ENCODE measurements at regions not wholly inside any gene's neighbourhood (a gene's known extent, or its start where the extent isn't known, plus 50 kb on each side); places are given as distances from the start of the nearest gene placed in this dataset.

DNA sequence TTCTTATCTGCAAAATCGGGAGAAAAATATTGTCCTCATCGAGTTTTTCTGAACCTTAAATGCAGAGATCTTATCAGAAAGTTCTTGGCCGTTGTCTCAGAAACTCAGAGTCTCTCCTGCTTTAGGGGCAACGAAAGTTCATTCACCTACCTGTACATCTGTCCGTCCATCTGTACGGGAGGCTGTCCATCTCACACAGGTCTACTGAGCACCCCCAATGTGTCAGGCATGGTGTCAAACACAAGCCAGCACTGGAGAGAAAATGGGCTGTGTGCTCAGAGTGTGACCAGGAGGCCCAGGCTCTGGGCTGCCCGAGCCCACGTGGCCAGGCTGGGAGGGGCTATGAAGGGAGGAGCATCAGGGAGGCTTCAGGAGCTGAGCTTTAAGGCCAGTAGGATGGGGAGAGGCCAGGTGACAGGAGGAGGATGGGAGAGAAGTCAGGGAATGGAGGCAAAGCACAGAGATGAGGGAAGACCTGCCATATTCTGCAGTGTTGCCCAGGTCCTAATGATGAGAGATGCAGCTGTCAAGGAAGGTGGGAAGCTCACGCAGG lies 62.4 kb upstream of the MYEOV start:
- no peak overlapping the region for H3K27ac Mint-ChIP-seq
- no peak overlapping the region for H3K4me3 Mint-ChIP-seq
- CTCF ChIA-PET = no interaction called here
- peaks cover 11% of the 10 kb centered on the region for H3K27me3 Mint-ChIP-seq
- H3K4me1 Mint-ChIP-seq = no peaks in the 10 kb centered on the region
- H3K36me3 Mint-ChIP-seq (ENCODE audit: low read depth) = no peaks in the 10 kb centered on the region
- no peaks in the 10 kb centered on the region for H3K9me3 Mint-ChIP-seq
- no peak for DNase-seq
- POLR2A ChIA-PET = no interaction called here

DNA sequence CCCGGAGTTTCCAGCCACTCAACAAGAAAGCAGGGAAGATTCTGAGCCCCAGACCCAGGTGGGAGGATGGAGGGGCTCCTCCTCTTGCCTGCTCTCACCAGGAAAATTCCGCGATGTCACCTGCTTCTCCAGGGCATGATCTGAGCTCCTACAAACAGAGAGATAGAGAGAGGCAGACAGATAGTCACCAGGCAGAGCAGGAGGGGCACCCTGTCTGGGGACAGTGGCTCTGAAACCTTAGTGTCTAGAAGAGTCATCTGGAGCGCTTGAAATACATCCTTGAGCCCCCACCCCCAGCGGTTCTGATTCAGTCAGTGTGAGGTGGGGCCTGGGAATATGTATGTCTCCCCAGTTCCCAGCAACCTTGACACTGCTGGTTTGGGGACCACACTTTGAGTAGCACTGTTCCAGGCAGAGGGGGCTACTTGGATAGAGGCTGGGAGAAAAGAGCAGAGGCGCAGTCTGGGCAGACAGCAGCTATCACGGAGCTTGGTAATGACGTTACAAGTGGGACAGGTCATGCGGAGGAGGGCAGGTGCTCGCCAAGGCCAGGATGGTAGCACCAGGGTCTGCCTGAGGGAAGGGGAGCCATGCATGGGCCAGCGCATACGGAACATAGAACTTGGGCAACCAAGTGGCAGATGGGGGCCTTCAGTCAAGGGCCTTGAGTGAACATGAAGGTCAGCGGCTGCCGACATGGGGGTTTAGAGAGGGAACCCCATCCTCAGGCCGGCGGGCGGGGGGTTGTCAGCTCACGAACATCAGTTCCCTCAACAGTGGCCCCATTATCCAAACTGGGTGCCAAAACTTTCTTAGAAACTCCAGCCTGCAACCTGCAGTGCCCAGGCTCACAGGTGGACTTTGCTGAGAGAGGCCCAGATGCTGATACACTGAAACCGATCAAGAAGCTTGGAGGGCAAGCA lies 60.9 kb upstream of the MYEOV start:
- peak; percentile 12 for DNase-seq
- no peaks in the 10 kb centered on the region for H3K4me1 Mint-ChIP-seq
- H3K27me3 Mint-ChIP-seq = peaks cover 3% of the 10 kb centered on the region
- H3K4me3 Mint-ChIP-seq = no peak overlapping the region
- no peaks in the 10 kb centered on the region for H3K9me3 Mint-ChIP-seq
- ChIA-PET POLR2A (no interaction called here), CTCF (no interaction called here)
- H3K27ac Mint-ChIP-seq = no peak overlapping the region
- no peaks in the 10 kb centered on the region for H3K36me3 Mint-ChIP-seq (ENCODE audit: low read depth)

DNA sequence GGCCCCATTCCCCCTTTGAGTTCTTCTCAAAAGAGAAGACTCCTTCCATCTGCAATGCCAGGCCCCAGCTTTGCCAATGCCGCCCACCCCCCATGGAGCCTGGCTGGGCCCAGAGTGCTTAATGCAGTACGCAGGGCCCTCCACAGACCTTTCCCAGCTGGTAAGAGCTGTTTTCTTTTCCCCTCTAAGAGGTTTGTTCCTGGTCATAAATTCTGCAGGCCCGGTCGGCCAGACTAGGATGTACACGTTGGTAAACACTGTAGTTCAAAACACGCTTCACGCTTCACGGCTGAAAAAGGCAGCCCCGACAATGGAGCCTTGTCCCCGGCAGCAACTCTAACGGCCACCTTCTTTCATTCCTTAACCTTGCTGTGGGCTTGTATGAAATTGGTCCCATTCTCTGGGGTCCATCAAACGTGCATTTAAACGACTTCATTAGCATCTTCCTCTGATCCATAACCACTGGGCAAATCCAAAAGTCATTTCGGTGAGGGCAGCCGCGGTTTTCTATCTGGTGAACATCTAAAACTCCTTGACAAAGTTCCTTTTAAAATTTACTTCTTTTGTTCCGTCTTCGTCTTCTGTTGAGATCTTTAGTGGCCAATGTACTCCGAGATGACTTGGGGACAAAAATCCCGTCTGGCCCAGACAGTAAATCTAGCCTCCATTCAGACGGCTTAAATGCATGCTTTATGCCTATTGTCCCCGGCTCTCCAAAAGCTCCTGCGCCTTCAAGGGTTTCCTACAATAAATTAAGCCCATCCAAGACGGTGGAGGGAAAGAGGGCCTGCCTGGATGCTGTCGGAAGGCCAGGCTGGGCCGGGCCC lies 60.0 kb upstream of the MYEOV start:
- CTCF ChIA-PET = interaction anchor here (0.7 kb wide), 1 partner anchor 608 kb away, joined by 3 read pairs; no protein-coding TSS in a partner anchor
- H3K27ac Mint-ChIP-seq = no peak overlapping the region

DNA sequence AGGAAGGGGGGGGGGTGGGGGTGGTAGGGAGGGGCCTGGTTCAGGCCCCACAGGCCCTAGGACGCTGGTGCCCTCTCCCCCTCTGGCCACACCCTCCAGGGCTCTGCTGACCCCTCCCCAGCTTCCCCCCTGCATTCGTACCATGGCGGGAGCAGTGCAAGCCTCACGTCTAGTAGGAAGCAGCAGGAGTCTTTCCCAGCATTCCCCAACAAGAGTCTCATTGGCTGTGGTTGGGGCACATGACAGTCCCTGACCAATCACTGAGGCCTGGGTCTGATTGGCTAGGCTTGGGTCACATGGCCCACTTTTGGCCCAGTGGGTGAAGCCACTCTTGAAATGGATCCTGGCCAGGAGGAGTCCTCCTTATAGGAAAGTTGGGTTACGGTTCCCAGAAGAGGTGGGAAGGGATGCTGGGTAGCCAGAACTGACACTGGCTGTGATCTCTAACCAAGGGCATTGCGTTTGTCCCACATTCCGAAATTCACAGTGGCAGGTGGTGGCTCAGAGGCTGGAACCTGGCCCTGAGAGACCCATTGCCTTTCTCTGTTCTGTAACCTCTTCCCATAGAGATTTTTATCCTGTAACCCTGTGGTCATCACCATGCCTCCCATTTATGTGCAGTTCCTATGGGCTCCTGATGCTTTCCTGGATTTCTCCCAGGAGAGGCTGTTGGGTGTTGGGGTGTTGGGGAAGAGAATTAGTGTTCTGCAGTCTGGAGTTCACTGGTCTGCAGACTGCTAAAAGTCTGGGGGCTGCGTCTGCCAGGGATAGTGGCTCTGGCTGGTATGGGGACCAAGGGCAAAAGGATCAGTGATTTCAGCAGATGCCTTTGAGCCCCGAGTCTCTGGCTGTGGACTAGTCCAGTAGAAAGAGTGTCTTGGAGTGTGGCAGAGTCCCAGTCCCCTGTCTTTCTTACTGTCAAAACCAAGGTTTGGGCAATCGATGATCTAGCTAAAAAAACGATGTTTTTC lies 58.9 kb upstream of the MYEOV start:
- no peak for DNase-seq
- CTCF ChIA-PET = interaction anchor here (0.7 kb wide), 1 partner anchor 607 kb away, joined by 3 read pairs; no protein-coding TSS in a partner anchor
- no peaks in the 10 kb centered on the region for H3K9me3 Mint-ChIP-seq

More for the DNA sequence above, 60.0 kb upstream of the MYEOV start:
- DNase-seq = peak; percentile 5
- Mint-ChIP-seq H3K36me3 (ENCODE audit: low read depth) (no peaks in the 10 kb centered on the region), H3K27me3 (peaks cover 6% of the 10 kb centered on the region), H3K4me1 (peaks cover 4% of the 10 kb centered on the region), H3K4me3 (no peak overlapping the region), H3K9me3 (no peaks in the 10 kb centered on the region)
- POLR2A ChIA-PET = no interaction called here

DNA sequence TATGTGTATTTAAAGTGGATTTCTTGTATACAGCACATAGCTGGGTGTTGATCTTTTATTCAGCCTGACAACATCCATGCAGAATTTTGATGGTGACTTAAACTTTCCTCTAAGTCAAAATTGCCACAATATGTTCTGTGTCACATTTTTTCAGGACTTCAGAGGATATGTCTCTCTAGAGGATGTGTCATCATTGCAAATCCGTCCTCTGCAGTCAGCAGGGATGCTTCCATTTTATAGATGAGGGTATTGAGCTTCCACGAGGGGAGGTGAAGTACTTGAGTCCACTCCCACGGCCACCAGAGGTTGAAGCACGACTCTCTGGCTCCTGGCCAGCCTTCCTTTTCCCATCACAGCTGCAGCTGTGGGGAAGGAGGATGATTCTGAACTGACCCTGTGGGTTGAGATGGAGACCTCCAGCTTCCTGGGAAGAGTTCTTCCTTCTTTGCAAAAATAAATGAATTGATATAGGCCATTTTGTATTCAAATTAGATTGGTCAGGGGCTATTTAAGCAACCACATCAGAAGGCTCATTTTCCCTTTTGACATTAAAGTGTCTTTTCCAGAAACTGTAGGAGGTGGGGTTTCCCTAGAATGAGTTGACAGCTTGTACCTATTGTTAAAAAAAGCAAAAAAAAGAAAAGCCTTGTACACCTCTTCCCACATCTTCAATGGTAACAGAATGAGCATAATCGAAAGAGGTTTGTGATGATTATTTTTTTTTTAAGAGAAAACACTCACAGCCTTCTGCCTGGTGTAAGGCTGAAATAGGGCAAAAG lies 55.2 kb upstream of the MYEOV start:
- Mint-ChIP-seq H3K9me3 (no peaks in the 10 kb centered on the region), H3K27ac (no peak overlapping the region), H3K4me1 (peaks cover 10% of the 10 kb centered on the region), H3K36me3 (ENCODE audit: low read depth) (no peaks in the 10 kb centered on the region), H3K4me3 (no peak overlapping the region), H3K27me3 (peaks cover 6% of the 10 kb centered on the region)
- POLR2A ChIA-PET = interaction anchor here (0.8 kb wide), 1 partner anchor 11 kb away, joined by 3 read pairs; no protein-coding TSS in a partner anchor
- CTCF ChIA-PET = no interaction called here
- DNase-seq = no peak

More for the DNA sequence above, 58.9 kb upstream of the MYEOV start:
- Mint-ChIP-seq H3K36me3 (ENCODE audit: low read depth) (no peaks in the 10 kb centered on the region), H3K4me3 (no peak overlapping the region), H3K27me3 (peaks cover 6% of the 10 kb centered on the region), H3K4me1 (peaks cover 5% of the 10 kb centered on the region), H3K27ac (no peak overlapping the region)
- POLR2A ChIA-PET = no interaction called here

DNA sequence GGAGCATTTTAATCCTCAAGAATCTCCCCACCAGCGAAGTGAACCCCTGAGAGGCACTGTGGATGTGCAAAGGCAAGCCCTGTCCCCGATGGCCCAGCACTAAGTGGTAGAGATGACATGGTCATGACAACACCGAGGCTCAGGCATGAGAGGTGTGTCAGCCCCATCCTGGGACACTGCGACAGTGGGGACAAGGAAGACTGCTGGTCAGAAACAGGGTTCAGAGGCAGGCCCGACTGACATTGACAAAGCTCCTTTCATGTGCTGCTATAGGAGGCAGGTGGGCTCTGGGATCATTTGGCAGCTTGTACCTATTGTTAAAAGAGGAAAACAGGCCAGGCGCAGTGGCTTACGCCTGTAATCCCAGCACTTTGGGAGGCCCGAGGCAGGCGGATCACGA lies 54.3 kb upstream of the MYEOV start:
- no peaks in the 10 kb centered on the region for H3K36me3 Mint-ChIP-seq (ENCODE audit: low read depth)
- no peak overlapping the region for H3K27ac Mint-ChIP-seq
- H3K4me3 Mint-ChIP-seq = no peak overlapping the region
- POLR2A ChIA-PET = interaction anchor here (0.8 kb wide), 1 partner anchor 10 kb away, joined by 3 read pairs; no protein-coding TSS in a partner anchor
- CTCF ChIA-PET = interaction anchor here (0.6 kb wide), 1 partner anchor 437 kb away, joined by 6 read pairs; no protein-coding TSS in a partner anchor
- H3K9me3 Mint-ChIP-seq = no peaks in the 10 kb centered on the region
- peak; percentile 8 for DNase-seq
- H3K27me3 Mint-ChIP-seq = peaks cover 6% of the 10 kb centered on the region
- peaks cover 10% of the 10 kb centered on the region for H3K4me1 Mint-ChIP-seq

DNA sequence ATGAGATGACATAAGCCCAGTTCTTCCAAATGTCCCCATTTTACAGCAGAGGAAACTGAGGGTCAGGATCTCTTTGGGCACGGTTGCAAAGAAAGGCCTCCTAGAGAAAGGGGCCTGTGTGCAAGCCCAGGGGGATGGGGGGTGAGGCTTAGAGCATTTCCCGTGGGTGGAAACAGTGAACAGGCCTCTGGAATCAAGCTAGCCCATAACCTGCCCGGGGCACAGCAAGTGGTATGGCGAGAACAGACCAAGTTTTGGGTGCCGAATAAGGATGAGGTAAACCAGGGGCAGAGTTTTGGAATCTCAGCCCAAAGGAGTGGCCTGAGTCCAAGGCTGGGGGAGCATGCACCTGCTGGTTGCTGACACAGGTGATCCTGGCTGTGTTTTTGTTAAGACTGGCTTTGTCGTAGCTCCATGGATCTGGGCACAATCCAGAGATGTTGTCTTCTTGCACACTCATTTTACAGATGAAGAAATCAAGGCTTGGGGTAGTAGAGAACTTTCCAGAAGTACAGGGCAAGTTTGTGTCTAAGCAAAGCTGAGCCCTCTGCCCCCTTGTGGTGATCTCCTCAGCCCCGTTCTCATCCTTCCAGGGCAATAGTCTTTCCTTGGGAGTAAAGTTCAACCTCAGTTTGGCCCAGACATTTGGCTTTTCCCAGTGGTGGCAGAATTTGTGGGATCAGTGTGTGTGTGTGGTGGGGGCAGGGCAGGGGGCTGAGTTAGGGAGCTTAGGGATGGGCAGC lies 53.5 kb upstream of the MYEOV start:
- peak; percentile 16 for DNase-seq
- ChIA-PET POLR2A (no interaction called here), CTCF (no interaction called here)
- Mint-ChIP-seq H3K4me1 (peaks cover 10% of the 10 kb centered on the region), H3K4me3 (no peak overlapping the region), H3K27ac (no peak overlapping the region), H3K36me3 (ENCODE audit: low read depth) (no peaks in the 10 kb centered on the region), H3K9me3 (no peaks in the 10 kb centered on the region), H3K27me3 (peaks cover 8% of the 10 kb centered on the region)

DNA sequence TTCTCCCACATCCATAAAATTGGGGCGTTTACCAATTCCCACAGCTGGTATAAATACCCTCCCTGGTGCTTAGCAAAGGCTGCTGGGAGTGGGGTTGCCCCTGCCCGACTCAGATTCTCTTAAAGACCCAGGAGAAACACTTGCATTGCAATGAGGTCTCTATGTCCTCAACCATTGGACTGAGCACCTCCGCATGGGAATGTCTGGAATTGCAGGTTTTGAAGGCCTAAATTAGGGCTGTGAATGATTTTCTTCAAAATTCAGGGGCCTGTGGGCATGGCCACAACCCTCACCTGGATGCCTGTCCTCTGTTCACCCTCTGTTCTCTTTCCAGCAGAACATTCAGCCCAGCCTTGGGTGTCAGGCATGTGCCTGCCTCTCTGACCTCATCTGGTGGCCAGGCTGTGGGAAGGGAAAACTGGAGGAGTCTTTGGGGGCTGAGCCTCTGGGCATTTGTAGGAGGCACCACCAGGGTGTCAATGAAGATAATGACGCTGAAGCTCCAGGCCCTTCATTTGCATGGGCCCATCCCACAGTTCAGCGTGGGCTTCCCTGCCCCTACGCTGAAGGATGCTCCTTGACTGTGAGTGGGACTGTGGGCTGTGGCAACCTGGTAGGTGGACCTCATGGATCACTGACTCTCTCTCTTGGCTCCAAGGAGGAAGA lies 52.7 kb upstream of the MYEOV start:
- ChIA-PET CTCF (no interaction called here), POLR2A (no interaction called here)
- peak; percentile 7 for DNase-seq
- no peak overlapping the region for H3K27ac Mint-ChIP-seq
- H3K4me1 Mint-ChIP-seq = peaks cover 10% of the 10 kb centered on the region
- H3K27me3 Mint-ChIP-seq = peaks cover 8% of the 10 kb centered on the region
- H3K9me3 Mint-ChIP-seq = no peaks in the 10 kb centered on the region
- H3K36me3 Mint-ChIP-seq (ENCODE audit: low read depth) = no peaks in the 10 kb centered on the region
- H3K4me3 Mint-ChIP-seq = no peak overlapping the region

DNA sequence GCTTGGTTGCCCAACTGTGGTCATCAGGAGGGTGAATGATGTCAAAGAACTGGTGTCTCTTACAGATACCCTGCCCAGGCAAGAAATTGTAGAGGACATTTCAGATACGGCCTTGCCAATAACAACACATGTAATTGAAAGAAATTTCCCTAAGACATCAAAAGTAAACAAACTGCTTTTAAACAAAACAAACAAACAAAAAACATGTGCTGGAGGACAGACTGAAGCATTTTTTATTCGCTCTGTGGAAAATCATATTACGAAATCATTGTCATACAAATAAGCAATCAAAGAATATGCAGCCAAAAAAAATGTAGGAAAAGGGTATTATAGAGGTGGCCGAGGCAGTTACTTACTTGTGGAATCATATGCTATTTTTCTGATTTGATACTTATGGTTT lies 52.1 kb upstream of the MYEOV start:
- H3K4me1 Mint-ChIP-seq = peaks cover 10% of the 10 kb centered on the region
- no peak overlapping the region for H3K27ac Mint-ChIP-seq
- no peak overlapping the region for H3K4me3 Mint-ChIP-seq
- H3K36me3 Mint-ChIP-seq (ENCODE audit: low read depth) = no peaks in the 10 kb centered on the region
- ChIA-PET POLR2A (no interaction called here), CTCF (no interaction called here)
- DNase-seq = no peak
- no peaks in the 10 kb centered on the region for H3K9me3 Mint-ChIP-seq
- peaks cover 6% of the 10 kb centered on the region for H3K27me3 Mint-ChIP-seq

DNA sequence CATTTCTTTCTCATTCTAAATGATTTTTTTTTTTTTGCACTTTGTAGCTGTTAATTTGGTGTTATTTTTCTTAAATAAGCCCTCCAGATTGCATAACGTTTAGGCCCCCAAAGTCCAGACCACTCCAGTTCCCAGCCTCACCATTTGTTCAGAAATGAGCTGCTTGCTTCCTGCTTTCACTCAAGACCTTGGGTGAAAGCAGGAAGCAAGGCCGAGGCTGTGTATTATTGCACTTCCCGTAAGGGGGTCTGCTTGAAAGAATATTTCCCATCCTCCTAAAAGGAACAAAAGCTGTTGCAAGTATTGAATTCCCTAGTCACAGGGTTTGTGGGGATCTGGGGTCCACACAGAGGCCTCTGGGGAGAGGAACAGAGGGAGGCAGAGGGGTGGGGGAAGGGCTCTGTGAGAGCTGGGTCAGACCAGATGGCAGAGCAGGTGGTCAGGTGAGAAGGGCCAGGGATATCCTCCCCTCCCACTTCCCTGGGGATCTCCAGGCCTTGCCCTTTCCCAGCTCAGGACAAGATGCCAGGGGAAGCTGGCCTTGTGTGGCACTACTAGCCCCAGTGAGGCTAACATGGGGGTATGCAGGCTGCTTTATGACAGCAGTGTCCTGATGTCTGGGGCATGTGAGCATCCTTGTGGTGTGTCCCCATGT lies 51.6 kb upstream of the MYEOV start:
- H3K4me3 Mint-ChIP-seq = no peak overlapping the region
- ChIA-PET CTCF (no interaction called here), POLR2A (no interaction called here)
- H3K4me1 Mint-ChIP-seq = peaks cover 10% of the 10 kb centered on the region
- DNase-seq = peak; percentile 7
- H3K36me3 Mint-ChIP-seq (ENCODE audit: low read depth) = no peaks in the 10 kb centered on the region
- peaks cover 6% of the 10 kb centered on the region for H3K27me3 Mint-ChIP-seq
- no peak overlapping the region for H3K27ac Mint-ChIP-seq
- no peaks in the 10 kb centered on the region for H3K9me3 Mint-ChIP-seq
